Testis (tissue), 2 donors: ENCODE measurements at regions not wholly inside any gene's neighbourhood (a gene's known extent, or its start where the extent isn't known, plus 50 kb on each side); places are given as distances from the start of the nearest gene placed in this dataset.

Source experiments
- DNase-seq: peaks from one replicate; pipeline ENCODE4 v3.0.0-alpha.2; 2019
- H3K27ac ChIP-seq, 2 donors: fragments of 200-600 bp; sonication (generic); one replicate each; pipeline ENCODE4 v1.5.1; 2019
- H3K27me3 ChIP-seq: fragments of 200-600 bp; sonication (generic); one replicate; pipeline ENCODE4 v1.5.1; 2019
- H3K36me3 ChIP-seq: fragments of 200-600 bp; sonication (generic); one replicate; pipeline ENCODE4 v1.5.1; 2017; ENCODE audit warnings: low read depth; ENCODE audit errors: missing control alignments
- H3K4me1 ChIP-seq: fragments of 200-600 bp; sonication (generic); one replicate; pipeline ENCODE4 v1.5.1; 2019
- H3K4me3 ChIP-seq, 2 donors: fragments of 200-600 bp; sonication (generic); one replicate each; pipeline ENCODE4 v1.5.1; 2017 to 2019
- H3K9me3 ChIP-seq: fragments of 200-600 bp; sonication (generic); one replicate; pipeline ENCODE4 v1.5.1; 2017
- CTCF ChIP-seq, 3 experiments: fragments of 450-650 bp in 2 of 3; fragments of 200-600 bp in 1 of 3; sonication (generic) in 1 of 3; IDR thresholded peaks; one replicate each; pipeline ENCODE4 v1.5.1; 2016 to 2019; ENCODE audit warnings: antibody characterized with exemption in 3 of 3, mild to moderate bottlenecking in 2 of 3, moderate library complexity in 1 of 3
- POLR2A ChIP-seq: fragments of 450-650 bp; IDR thresholded peaks from one replicate; pipeline ENCODE4 v1.6.1; 2017; ENCODE audit warnings: antibody characterized with exemption, mild to moderate bottlenecking, moderate library complexity
- WGBS, 2 donors: methylation state at CpG; one replicate each; pipeline ENCODE4 v1.1.5; 2018; 5-methylcytosine and 5-hydroxymethylcytosine counted together
- intact Hi-C: fragments of 100-400 bp; cut with DNase I; formaldehyde crosslinking; loops from one replicate; pipeline ENCODE4 v1.15.1; 2023; ENCODE audit warnings: low total_unique reads

- intact Hi-C loops = no loop called here
- Histone ChIP-seq H3K9me3 (no peaks in the 10 kb centered on the region), H3K36me3 (no peaks in the 10 kb centered on the region), H3K4me1 (no peaks in the 10 kb centered on the region), H3K27ac (no peak overlapping the region), H3K27me3 (no peaks in the 10 kb centered on the region), H3K4me3 (no peak overlapping the region)
- DNase-seq = no peak
- 71 to 81% methylated on average over 2 of the region's 2 CpGs for WGBS, 2 donors
- TF ChIP-seq CTCF (IDR thresholded peaks at IDR 0.05) = no peak
- TF ChIP-seq POLR2A = no peak
These were observed 279.8 kb upstream of the POU5F2 start for GRCh38 chr5:94021246-94021645.

GRCh38 chr5:94017579-94017978 lies 276.2 kb upstream of the POU5F2 start:
- no peak overlapping the region for H3K27ac ChIP-seq
- no peak for DNase-seq
- no peaks in the 10 kb centered on the region for H3K9me3 ChIP-seq
- H3K4me3 ChIP-seq = no peak overlapping the region
- 93 to 100% methylated on average over 2 of the region's 2 CpGs for WGBS, 2 donors
- intact Hi-C loops = no loop called here
- H3K27me3 ChIP-seq = no peaks in the 10 kb centered on the region
- TF ChIP-seq CTCF (IDR thresholded peaks at IDR 0.05) (no peak), POLR2A (no peak)
- H3K4me1 ChIP-seq = no peaks in the 10 kb centered on the region
- H3K36me3 ChIP-seq = no peaks in the 10 kb centered on the region

- Histone ChIP-seq H3K4me3 (no peak overlapping the region), H3K27ac (no peak overlapping the region), H3K9me3 (no peaks in the 10 kb centered on the region), H3K36me3 (no peaks in the 10 kb centered on the region), H3K27me3 (no peaks in the 10 kb centered on the region), H3K4me1 (no peaks in the 10 kb centered on the region)
- intact Hi-C loops = no loop called here
- 95 to 100% methylated on average over 1 of the region's 1 CpG for WGBS, 2 donors
- no peak for DNase-seq
- no peak for TF ChIP-seq POLR2A
- no peak for TF ChIP-seq CTCF (IDR thresholded peaks at IDR 0.05)
These were observed 269.4 kb upstream of the POU5F2 start for GRCh38 chr5:94010814-94011213.

- H3K4me1 ChIP-seq = no peaks in the 10 kb centered on the region
- no peaks in the 10 kb centered on the region for H3K27me3 ChIP-seq
- H3K27ac ChIP-seq = no peak overlapping the region
- H3K9me3 ChIP-seq = no peaks in the 10 kb centered on the region
- TF ChIP-seq POLR2A = no peak
- TF ChIP-seq CTCF (IDR thresholded peaks at IDR 0.05) = no peak
- H3K4me3 ChIP-seq = no peak overlapping the region
- intact Hi-C loops = no loop called here
- DNase-seq = no peak
- no peaks in the 10 kb centered on the region for H3K36me3 ChIP-seq
These were observed 267.8 kb upstream of the POU5F2 start for GRCh38 chr5:94009161-94009560.

GRCh38 chr5:93998951-93999455 lies 257.6 kb upstream of the POU5F2 start:
- no peak for DNase-seq
- Histone ChIP-seq H3K9me3 (no peaks in the 10 kb centered on the region), H3K36me3 (no peaks in the 10 kb centered on the region), H3K27me3 (no peaks in the 10 kb centered on the region), H3K4me1 (no peaks in the 10 kb centered on the region), H3K4me3 (no peak overlapping the region), H3K27ac (no peak overlapping the region)
- TF ChIP-seq POLR2A (no peak), CTCF (IDR thresholded peaks at IDR 0.05) (no peak)
- intact Hi-C loops = no loop called here
- 37 to 57% methylated on average over 1 of the region's 1 CpG for WGBS, 2 donors
